ENCODE measurements at regions not wholly inside any gene's neighbourhood (a gene's known extent, or its start where the extent isn't known, plus 50 kb on each side); places are given as distances from the start of the nearest gene placed in this dataset.

GRCh38 chr7:113799896-113800295, 118.9 kb downstream of the PPP1R3A start:
- Histone ChIP-seq H3K36me3 (replicated peaks in 1 of 2) (no peaks in the 10 kb centered on the region), H3K27ac (no peak overlapping the region), H3K9me3 (replicated peaks in 1 of 3) (no peaks in the 10 kb centered on the region), H3K4me1 (replicated peaks in 1 of 2) (no peaks in the 10 kb centered on the region), H3K4me3 (no peak overlapping the region), H3K27me3 (no peaks in the 10 kb centered on the region)
- intact Hi-C loops (cut with DNase I), result no loop called here
- TF ChIP-seq CTCF (IDR thresholded peaks at IDR 0.05) (no peak), POLR2A (IDR thresholded peaks at IDR 0.05) (no peak)
- WGBS, 4 donors, result 71 to 81% (median 75%) methylated on average over 3 of the region's 3 CpGs
- DNase-seq, result no peak

- intact Hi-C loops (cut with DNase I), result no loop called here
- Histone ChIP-seq H3K27me3 (no peaks in the 10 kb centered on the region), H3K9me3 (replicated peaks in 1 of 3) (no peaks in the 10 kb centered on the region), H3K4me3 (no peak overlapping the region), H3K36me3 (replicated peaks in 1 of 2) (no peaks in the 10 kb centered on the region), H3K27ac (no peak overlapping the region), H3K4me1 (replicated peaks in 1 of 2) (no peaks in the 10 kb centered on the region)
- no peak for DNase-seq
- WGBS, 4 donors, result 76 to 83% (median 80%) methylated on average over 2 of the region's 2 CpGs
- TF ChIP-seq CTCF (IDR thresholded peaks at IDR 0.05) (no peak), POLR2A (IDR thresholded peaks at IDR 0.05) (no peak)
These were observed 121.3 kb downstream of the PPP1R3A start for GRCh38 chr7:113797420-113798010.

- no peak overlapping the region for H3K4me3 ChIP-seq
- DNase-seq, result no peak
- TF ChIP-seq CTCF (IDR thresholded peaks at IDR 0.05) (no peak), POLR2A (IDR thresholded peaks at IDR 0.05) (no peak)
- no peaks in the 10 kb centered on the region for H3K27me3 ChIP-seq
- 46 to 52% (median 51%) methylated on average over 2 of the region's 2 CpGs for WGBS, 4 donors
- no peaks in the 10 kb centered on the region for H3K4me1 ChIP-seq (replicated peaks in 1 of 2)
- H3K36me3 ChIP-seq (replicated peaks in 1 of 2), result no peaks in the 10 kb centered on the region
- intact Hi-C loops (cut with DNase I), result no loop called here
- no peak overlapping the region for H3K27ac ChIP-seq
- no peaks in the 10 kb centered on the region for H3K9me3 ChIP-seq (replicated peaks in 1 of 3)
These were observed 122.3 kb downstream of the PPP1R3A start for GRCh38 chr7:113796557-113796956.

GRCh38 chr7:113794573-113794972, 124.2 kb downstream of the PPP1R3A start:
- Histone ChIP-seq H3K4me1 (replicated peaks in 1 of 2) (no peaks in the 10 kb centered on the region), H3K9me3 (replicated peaks in 1 of 3) (no peaks in the 10 kb centered on the region), H3K27me3 (no peaks in the 10 kb centered on the region), H3K4me3 (no peak overlapping the region), H3K27ac (no peak overlapping the region), H3K36me3 (replicated peaks in 1 of 2) (no peaks in the 10 kb centered on the region)
- no peak for DNase-seq
- intact Hi-C loops (cut with DNase I), result no loop called here
- TF ChIP-seq CTCF (IDR thresholded peaks at IDR 0.05) (no peak), POLR2A (IDR thresholded peaks at IDR 0.05) (no peak)
- 53 to 67% (median 57%) methylated on average over 1 of the region's 1 CpG for WGBS, 4 donors
